ENCODE measurements at regions not wholly inside any gene's neighbourhood (a gene's known extent, or its start where the extent isn't known, plus 50 kb on each side); places are given as distances from the start of the nearest gene placed in this dataset.

DNA sequence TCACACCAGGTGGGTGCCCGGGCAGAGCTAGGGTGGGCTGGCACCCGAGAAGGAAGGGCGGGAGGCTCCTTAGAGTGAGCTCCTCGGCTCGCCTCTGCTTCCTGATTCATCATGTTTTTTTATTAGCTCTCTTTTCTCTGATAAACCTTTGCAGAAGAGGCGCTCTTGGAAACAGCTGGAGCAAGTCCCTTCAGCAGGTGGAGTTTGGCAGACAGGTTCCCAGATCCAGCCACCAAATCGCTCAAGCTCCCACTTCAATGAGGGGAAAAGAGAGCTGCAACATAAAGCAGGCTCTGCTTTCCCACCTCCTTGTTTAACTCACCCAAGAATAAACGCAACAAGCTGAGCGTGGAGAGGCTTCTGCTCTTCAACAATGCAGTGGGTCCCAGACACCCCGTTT is 244.8 kb downstream of the TSHZ3 start:
- no peaks in the 10 kb centered on the region for H3K9me3 Mint-ChIP-seq
- no peaks in the 10 kb centered on the region for H3K36me3 Mint-ChIP-seq
- H3K27ac Mint-ChIP-seq: no peak overlapping the region
- DNase-seq (ENCODE audit: low spot score in 2 of 2, unreplicated experiment in 2 of 2): no peak
- H3K4me3 Mint-ChIP-seq: no peak overlapping the region
- H3K4me1 Mint-ChIP-seq: peaks cover 31% of the 10 kb centered on the region
- H3K27me3 Mint-ChIP-seq (ENCODE audit: low read depth): peaks cover 8% of the 10 kb centered on the region
- TF ChIP-seq CTCF (IDR thresholded peaks at IDR 0.05; ENCODE audit: unreplicated experiment): no peak

DNA sequence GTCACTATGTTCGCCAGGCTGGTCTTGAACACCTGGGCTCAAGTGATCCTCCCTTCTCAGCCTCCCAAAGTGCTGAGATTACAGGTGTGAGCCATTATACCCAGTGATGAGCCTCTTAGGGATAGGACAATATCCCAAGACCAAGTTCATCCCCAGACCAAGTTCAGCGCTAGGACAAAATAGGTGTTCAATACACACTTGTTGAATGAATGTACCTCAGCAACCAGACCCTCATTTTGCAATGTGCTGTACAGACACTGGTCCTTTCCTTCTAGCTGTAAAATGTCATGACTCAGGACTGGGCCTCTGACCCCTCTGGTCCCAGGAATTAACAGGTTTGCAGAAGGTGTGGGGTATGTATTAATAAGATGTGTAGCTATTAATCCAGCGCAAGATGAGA is 246.0 kb downstream of the TSHZ3 start:
- no peak for DNase-seq (ENCODE audit: low spot score in 2 of 2, unreplicated experiment in 2 of 2)
- H3K4me1 Mint-ChIP-seq: peaks cover 31% of the 10 kb centered on the region

GRCh38 chr19:31102674-31103073 is 246.6 kb downstream of the TSHZ3 start:
- Mint-ChIP-seq H3K9me3 (no peaks in the 10 kb centered on the region), H3K4me1 (peaks cover 33% of the 10 kb centered on the region), H3K27me3 (ENCODE audit: low read depth) (peaks cover 8% of the 10 kb centered on the region), H3K27ac (no peak overlapping the region), H3K4me3 (no peak overlapping the region), H3K36me3 (no peaks in the 10 kb centered on the region)
- DNase-seq (ENCODE audit: low spot score in 2 of 2, unreplicated experiment in 2 of 2): no peak
- TF ChIP-seq CTCF (IDR thresholded peaks at IDR 0.05; ENCODE audit: unreplicated experiment): no peak

More for the DNA sequence above, 246.0 kb downstream of the TSHZ3 start:
- Mint-ChIP-seq H3K4me3 (no peak overlapping the region), H3K9me3 (no peaks in the 10 kb centered on the region), H3K27me3 (ENCODE audit: low read depth) (peaks cover 8% of the 10 kb centered on the region), H3K36me3 (no peaks in the 10 kb centered on the region), H3K27ac (no peak overlapping the region)
- TF ChIP-seq CTCF (IDR thresholded peaks at IDR 0.05; ENCODE audit: unreplicated experiment): no peak

DNA sequence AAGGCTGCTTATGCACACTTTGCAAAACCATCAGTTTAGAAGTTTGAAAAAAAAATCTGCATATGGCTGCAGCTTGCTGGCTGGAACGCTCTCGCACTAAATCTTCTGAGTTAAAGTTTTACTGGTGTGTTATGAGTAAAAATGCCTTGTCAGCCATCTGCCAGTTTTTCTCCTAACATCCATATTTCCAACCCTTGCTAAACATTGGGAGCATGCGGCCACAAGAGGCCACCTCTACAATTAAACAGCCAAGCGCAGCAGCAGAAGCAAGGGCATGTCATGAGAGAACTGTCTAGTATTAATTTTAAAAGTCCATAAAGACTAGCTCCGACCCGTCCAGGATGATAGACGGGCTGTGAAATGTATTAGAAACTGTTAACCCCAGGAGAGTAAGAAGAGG is 248.3 kb downstream of the TSHZ3 start:
- Mint-ChIP-seq H3K27me3 (ENCODE audit: low read depth) (peaks cover 6% of the 10 kb centered on the region), H3K9me3 (no peaks in the 10 kb centered on the region), H3K27ac (peak overlapping the region; percentile 68), H3K4me3 (no peak overlapping the region), H3K36me3 (no peaks in the 10 kb centered on the region), H3K4me1 (peaks cover 44% of the 10 kb centered on the region)
- no peak for TF ChIP-seq CTCF (IDR thresholded peaks at IDR 0.05; ENCODE audit: unreplicated experiment)
- DNase-seq (ENCODE audit: low spot score in 2 of 2, unreplicated experiment in 2 of 2): no peak

DNA sequence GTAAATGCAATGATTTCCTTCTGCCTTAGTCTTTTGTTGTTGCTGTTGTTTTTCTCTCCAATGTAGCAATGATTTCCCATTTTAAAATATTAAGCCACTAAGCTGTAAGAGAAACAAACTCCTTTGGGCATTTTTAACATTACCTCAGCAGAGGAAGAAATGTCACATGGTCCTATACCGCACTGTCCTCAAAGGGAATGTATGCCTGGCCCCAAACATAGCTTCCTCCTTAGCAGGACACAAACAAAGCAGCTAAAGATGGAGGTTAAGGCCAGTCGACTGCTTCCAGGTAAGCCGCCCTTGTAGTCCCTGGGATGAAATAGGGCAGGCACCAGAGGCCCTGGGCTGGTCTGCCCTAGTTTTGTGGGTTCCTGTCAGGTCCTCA is 249.0 kb downstream of the TSHZ3 start:
- Mint-ChIP-seq H3K4me1 (peaks cover 44% of the 10 kb centered on the region), H3K9me3 (no peaks in the 10 kb centered on the region), H3K36me3 (no peaks in the 10 kb centered on the region), H3K27me3 (ENCODE audit: low read depth) (peaks cover 6% of the 10 kb centered on the region), H3K4me3 (no peak overlapping the region), H3K27ac (peak overlapping the region; percentile 19)
- DNase-seq (ENCODE audit: low spot score in 2 of 2, unreplicated experiment in 2 of 2): no peak
- no peak for TF ChIP-seq CTCF (IDR thresholded peaks at IDR 0.05; ENCODE audit: unreplicated experiment)

Measured in mesothelial cell of epicardium (in vitro differentiated cells).